Activated naive CD4-positive, alpha-beta T cell treated with anti-CD3 and anti-CD28 coated beads, Interleukin-2, amount 10 ng/mL, durations not matched to agents 7 days and 5 days (primary cell): ENCODE measurements at regions not wholly inside any gene's neighbourhood (a gene's known extent, or its start where the extent isn't known, plus 50 kb on each side); places are given as distances from the start of the nearest gene placed in this dataset.

Experiments
- CTCF ChIA-PET: fragments of 350-600 bp; sonication (Branson Sonifier 250); formaldehyde crosslinking; loops from one replicate; lab custom pipeline; 2021; ENCODE audit warnings: antibody characterized with exemption; lab: Charles Lee
- DNase-seq: peaks from one replicate; pipeline ENCODE4 v3.0.0-alpha.2; 2020
- H3K27ac Mint-ChIP-seq: one replicate; pipeline ENCODE4 v1.8.0; 2021; ENCODE audit warnings: mild to moderate bottlenecking, moderate library complexity, mixed read lengths
- H3K27me3 Mint-ChIP-seq: one replicate; pipeline ENCODE4 v1.8.0; 2021; ENCODE audit warnings: mild to moderate bottlenecking, mixed read lengths
- H3K36me3 Mint-ChIP-seq: one replicate; pipeline ENCODE4 v1.8.0; 2021; ENCODE audit warnings: mixed read lengths
- H3K4me1 Mint-ChIP-seq: one replicate; pipeline ENCODE4 v1.8.0; 2021; ENCODE audit warnings: mixed read lengths
- H3K4me3 Mint-ChIP-seq: one replicate; pipeline ENCODE4 v1.8.0; 2021; ENCODE audit warnings: mild to moderate bottlenecking, moderate library complexity, mixed read lengths
- H3K9me3 Mint-ChIP-seq: one replicate; pipeline ENCODE4 v1.8.0; 2021; ENCODE audit warnings: mixed read lengths

DNA sequence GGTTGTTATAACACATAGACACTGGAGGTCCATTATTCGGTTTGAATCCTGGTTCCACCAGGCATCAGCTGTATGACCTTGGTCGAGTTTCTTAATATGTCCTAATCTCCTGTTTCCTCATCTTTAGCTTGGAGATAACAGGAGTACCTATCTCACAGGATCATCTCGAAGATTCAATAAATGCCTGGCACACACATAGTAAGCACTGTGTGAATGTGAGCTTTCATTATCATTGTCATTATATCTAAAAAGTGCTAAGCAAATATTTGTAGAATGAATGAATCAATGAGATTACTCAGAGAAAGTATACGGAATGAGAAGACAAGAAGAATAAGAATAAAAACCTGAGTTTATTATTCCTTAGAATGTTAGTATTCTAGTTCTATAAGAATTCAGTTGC lies 227.4 kb upstream of the CFAP20DC start:
- Mint-ChIP-seq H3K27me3 (peaks cover 4% of the 10 kb centered on the region), H3K4me3 (no peak overlapping the region), H3K4me1 (no peaks in the 10 kb centered on the region), H3K9me3 (no peaks in the 10 kb centered on the region), H3K27ac (no peak overlapping the region), H3K36me3 (no peaks in the 10 kb centered on the region)
- CTCF ChIA-PET = no interaction called here
- DNase-seq = no peak

DNA sequence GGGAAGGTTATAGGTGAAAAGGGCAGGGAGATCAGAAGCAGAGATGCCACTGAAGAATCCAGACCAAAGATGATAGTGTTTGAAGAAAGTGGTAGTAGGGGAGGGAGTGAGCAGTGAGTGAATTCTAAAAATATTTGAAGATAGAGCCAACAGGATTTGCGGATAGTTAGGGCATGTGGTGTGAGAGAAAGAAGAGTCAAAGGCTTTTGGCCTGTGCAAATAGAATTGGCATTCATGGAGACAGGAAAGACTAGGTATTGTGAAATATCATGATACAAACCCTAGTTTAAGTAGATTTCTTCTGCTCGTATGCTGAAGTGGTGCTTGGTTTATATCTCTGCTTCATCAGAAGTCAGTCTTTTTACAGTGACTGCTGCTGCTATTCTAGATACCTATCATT lies 224.2 kb upstream of the CFAP20DC start:
- Mint-ChIP-seq H3K27me3 (peaks cover 4% of the 10 kb centered on the region), H3K27ac (no peak overlapping the region), H3K4me1 (no peaks in the 10 kb centered on the region), H3K36me3 (no peaks in the 10 kb centered on the region), H3K9me3 (no peaks in the 10 kb centered on the region), H3K4me3 (no peak overlapping the region)
- CTCF ChIA-PET = no interaction called here
- no peak for DNase-seq

DNA sequence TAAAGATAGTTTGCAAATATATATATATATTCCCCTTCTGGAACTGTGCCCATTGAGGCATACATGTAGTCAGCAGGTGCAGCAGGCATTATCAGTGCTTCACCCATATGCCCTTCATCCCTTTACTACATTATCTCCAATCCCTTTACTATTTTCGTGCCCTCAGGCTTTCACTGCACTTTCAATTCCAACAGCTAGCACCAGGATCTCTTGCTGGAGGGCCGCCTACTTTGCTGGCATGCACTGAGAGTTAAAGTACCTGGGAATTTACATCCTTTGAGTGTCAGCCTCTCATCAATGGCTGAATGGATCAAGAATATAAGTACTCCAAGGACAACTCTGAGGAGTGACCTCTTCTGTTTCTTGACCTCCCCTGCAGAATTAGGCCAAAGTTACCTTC lies 222.1 kb upstream of the CFAP20DC start:
- no peak overlapping the region for H3K27ac Mint-ChIP-seq
- DNase-seq = no peak
- no peaks in the 10 kb centered on the region for H3K9me3 Mint-ChIP-seq

DNA sequence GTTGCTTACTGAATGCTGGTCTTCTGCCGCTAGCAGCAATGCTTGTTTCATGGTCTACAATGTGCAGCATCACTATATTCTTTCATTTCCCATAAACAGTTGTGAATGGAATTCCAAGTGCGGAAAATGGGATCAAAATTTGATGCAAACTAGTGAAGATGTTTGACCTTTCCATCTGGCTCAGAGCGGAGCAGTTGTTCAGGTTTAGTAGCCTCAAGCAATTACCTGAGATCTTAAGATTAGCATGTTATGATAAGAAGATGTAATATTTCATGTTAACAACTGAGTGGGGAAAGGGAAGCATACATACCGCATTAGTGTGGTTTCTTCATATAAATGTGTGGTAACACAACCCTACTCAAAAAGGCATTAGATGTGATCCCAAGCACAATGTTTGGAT lies 221.1 kb upstream of the CFAP20DC start:
- Mint-ChIP-seq H3K27ac (no peak overlapping the region), H3K4me1 (no peaks in the 10 kb centered on the region), H3K4me3 (no peak overlapping the region), H3K9me3 (no peaks in the 10 kb centered on the region), H3K36me3 (no peaks in the 10 kb centered on the region), H3K27me3 (no peaks in the 10 kb centered on the region)
- DNase-seq = no peak
- CTCF ChIA-PET = no interaction called here

More for the DNA sequence above, 222.1 kb upstream of the CFAP20DC start:
- CTCF ChIA-PET = no interaction called here
- no peaks in the 10 kb centered on the region for H3K27me3 Mint-ChIP-seq
- H3K4me1 Mint-ChIP-seq = no peaks in the 10 kb centered on the region
- no peak overlapping the region for H3K4me3 Mint-ChIP-seq
- no peaks in the 10 kb centered on the region for H3K36me3 Mint-ChIP-seq

DNA sequence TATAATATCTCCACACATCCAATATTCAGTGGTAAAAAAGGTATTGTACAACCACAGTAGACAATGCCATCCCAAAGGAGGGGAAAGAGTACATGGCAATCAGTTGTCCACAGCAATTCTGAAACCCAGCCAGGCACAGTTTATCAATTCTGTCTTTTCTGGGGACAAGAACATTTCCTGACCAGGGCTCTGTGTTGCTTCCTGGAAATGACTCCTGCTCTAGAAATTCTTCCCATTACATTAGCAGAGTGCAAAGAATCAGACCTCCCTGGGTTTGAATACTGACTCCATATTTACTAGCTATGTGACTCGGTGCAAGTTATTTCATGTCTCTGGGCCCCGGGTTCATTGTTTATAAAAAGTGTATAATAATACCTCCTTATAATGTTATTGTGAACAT lies 220.4 kb upstream of the CFAP20DC start:
- no peaks in the 10 kb centered on the region for H3K36me3 Mint-ChIP-seq
- CTCF ChIA-PET = no interaction called here
- H3K4me1 Mint-ChIP-seq = no peaks in the 10 kb centered on the region
- no peaks in the 10 kb centered on the region for H3K9me3 Mint-ChIP-seq
- DNase-seq = no peak
- H3K4me3 Mint-ChIP-seq = no peak overlapping the region
- H3K27me3 Mint-ChIP-seq = no peaks in the 10 kb centered on the region
- no peak overlapping the region for H3K27ac Mint-ChIP-seq

DNA sequence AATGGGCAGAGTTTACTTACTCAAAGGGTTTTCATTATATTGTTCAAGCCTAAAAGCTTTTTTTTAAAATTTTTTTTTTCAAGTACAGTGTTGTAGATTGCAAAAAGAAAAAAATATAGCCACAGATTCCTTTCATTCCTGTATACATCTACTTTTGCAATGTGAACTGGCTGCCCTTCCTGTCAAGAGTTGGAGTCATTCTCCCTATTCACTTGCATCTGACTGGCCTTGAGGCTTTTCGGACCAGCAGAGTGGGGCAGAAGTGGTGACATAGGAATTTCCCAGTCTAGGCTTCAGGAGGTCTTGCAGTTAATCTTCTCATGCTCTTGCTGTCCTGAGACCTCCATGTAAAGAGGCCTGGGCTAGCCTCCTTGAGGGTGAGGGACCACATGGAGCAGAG lies 218.3 kb upstream of the CFAP20DC start:
- H3K27ac Mint-ChIP-seq = no peak overlapping the region
- DNase-seq = no peak
- H3K36me3 Mint-ChIP-seq = no peaks in the 10 kb centered on the region
- H3K9me3 Mint-ChIP-seq = peaks cover 4% of the 10 kb centered on the region
- no peak overlapping the region for H3K4me3 Mint-ChIP-seq
- CTCF ChIA-PET = interaction anchor here (0.7 kb wide), 1 partner anchor 628 kb away, joined by 3 read pairs; no protein-coding TSS in a partner anchor
- no peaks in the 10 kb centered on the region for H3K4me1 Mint-ChIP-seq
- H3K27me3 Mint-ChIP-seq = no peaks in the 10 kb centered on the region

DNA sequence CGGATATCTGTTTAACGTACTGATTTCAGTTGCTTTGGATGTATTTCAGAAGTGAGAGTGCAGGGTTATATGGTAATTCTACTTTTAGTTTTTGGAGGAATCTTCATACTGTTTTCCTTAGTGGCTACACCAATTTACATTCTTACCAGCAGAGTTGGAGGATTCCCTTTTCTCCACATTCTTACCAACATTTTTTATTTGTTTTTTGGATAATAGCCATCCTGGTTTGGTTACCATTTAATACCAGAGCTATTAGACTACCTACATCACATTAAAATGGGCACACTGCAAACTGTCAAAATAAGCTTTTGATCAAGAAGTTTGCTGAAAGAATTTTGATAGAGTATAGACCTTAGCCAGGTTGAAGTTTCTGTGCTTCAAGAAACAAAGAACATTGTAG lies 217.2 kb upstream of the CFAP20DC start:
- no peak overlapping the region for H3K27ac Mint-ChIP-seq
- no peak overlapping the region for H3K4me3 Mint-ChIP-seq
- no peak for DNase-seq
- H3K4me1 Mint-ChIP-seq = no peaks in the 10 kb centered on the region
- H3K27me3 Mint-ChIP-seq = no peaks in the 10 kb centered on the region
- peaks cover 4% of the 10 kb centered on the region for H3K9me3 Mint-ChIP-seq
- H3K36me3 Mint-ChIP-seq = no peaks in the 10 kb centered on the region
- CTCF ChIA-PET = no interaction called here

DNA sequence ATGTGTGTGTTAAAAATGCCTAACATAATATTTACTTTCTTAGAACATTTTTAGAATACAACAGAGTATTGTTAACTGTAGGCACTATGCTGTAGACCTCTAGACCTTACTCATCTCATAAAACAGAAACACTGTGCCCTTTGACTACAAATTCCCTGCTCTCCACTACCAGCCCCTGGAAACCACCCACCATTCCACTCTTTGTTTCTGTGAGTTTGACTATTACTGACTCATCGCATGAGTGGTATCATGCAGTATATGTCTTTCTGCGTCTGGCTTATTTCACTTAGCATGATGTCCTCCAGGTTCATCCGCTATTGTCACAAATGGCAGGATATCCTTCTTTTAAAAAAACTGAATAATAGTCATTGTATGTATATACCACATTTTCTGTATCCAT lies 216.7 kb upstream of the CFAP20DC start:
- CTCF ChIA-PET = no interaction called here
- H3K27ac Mint-ChIP-seq = no peak overlapping the region
- DNase-seq = no peak
- peaks cover 4% of the 10 kb centered on the region for H3K9me3 Mint-ChIP-seq
- H3K4me3 Mint-ChIP-seq = no peak overlapping the region
- no peaks in the 10 kb centered on the region for H3K27me3 Mint-ChIP-seq
- no peaks in the 10 kb centered on the region for H3K4me1 Mint-ChIP-seq
- no peaks in the 10 kb centered on the region for H3K36me3 Mint-ChIP-seq

DNA sequence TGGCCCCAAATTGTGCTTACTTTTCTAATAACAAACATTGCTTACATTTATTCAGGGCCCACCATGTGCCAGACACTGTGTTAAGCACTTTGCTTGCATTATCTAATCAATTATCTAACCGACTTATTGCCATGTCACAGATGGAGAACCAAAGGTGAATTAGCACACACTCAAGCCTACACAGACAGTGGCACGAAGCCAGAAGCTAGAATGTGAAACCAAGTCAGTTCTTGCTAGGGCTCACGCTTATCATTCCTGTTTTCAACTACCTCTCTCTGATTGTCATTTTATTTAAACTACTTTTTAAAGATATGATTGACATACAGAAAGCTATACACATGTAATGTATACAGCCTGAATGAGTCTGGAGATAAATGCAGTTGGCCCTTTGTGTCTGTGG lies 215.7 kb upstream of the CFAP20DC start:
- H3K9me3 Mint-ChIP-seq = peaks cover 4% of the 10 kb centered on the region
- CTCF ChIA-PET = no interaction called here

DNA sequence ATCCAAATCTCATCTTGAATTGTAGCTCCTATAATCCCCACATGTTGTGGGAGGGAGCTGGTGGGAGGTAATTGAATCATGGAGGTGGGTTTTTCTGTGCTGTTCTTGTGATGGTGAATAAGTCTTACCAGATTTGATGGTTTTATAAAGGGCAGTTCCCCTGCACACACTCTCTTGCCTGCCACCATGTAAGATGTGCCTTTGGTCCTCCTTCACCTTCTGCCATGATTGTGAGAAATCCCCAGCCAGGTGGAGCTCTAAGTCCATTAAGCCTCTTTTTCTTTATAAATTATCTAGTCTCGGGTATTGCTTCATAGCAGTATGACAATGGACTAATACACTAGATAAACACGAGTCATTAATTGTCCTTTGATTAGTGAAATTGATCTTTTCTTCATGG lies 214.5 kb upstream of the CFAP20DC start:
- CTCF ChIA-PET = no interaction called here

More for the DNA sequence above, 215.7 kb upstream of the CFAP20DC start:
- no peaks in the 10 kb centered on the region for H3K27me3 Mint-ChIP-seq
- H3K4me1 Mint-ChIP-seq = no peaks in the 10 kb centered on the region
- no peak overlapping the region for H3K4me3 Mint-ChIP-seq
- no peaks in the 10 kb centered on the region for H3K36me3 Mint-ChIP-seq
- H3K27ac Mint-ChIP-seq = no peak overlapping the region
- no peak for DNase-seq

DNA sequence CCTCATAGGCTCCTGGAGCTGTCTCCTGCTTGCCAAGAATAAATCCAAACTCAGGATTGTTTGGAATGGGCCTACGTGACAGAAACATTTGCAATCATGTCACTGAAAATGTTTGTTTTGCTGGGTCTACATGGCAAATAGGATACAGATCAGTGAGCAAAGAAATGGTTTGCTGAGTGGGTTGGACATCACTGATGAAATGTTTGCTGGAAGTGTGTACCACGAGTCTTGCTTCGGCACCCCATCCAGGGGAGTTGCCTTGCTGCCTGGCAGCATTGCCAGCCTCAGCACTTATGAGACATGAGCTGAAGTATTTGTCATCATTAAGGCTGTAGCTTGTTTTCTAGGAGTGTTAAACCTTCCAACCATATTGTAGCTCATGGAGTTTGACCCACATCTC lies 213.3 kb upstream of the CFAP20DC start:
- no peaks in the 10 kb centered on the region for H3K4me1 Mint-ChIP-seq
- DNase-seq = no peak
- CTCF ChIA-PET = no interaction called here

More for the DNA sequence above, 214.5 kb upstream of the CFAP20DC start:
- no peak for DNase-seq
- H3K9me3 Mint-ChIP-seq = peaks cover 4% of the 10 kb centered on the region
- no peak overlapping the region for H3K27ac Mint-ChIP-seq
- H3K4me1 Mint-ChIP-seq = no peaks in the 10 kb centered on the region
- H3K4me3 Mint-ChIP-seq = no peak overlapping the region
- no peaks in the 10 kb centered on the region for H3K27me3 Mint-ChIP-seq
- H3K36me3 Mint-ChIP-seq = no peaks in the 10 kb centered on the region

DNA sequence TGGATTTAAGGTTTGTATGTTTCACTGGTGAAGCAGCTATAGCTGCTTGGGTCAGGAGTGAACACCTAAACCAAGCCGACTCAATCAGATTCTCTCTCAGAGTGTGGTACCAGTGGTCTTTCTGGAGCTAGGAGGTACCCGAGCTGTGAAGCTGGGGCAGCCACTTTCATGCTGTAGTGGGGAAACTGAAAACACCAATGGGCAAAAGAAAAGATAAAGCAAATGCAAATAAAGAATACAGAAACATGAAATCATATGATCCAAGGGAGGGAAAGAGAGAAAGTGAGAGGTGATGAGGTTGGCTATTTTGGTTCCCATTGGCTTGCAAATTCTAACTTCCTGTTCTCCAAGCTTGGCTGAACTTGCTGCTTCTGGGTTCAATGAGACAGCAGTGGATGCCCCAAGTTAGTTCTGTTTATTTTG lies 212.3 kb upstream of the CFAP20DC start:
- Mint-ChIP-seq H3K4me1 (no peaks in the 10 kb centered on the region), H3K36me3 (no peaks in the 10 kb centered on the region), H3K27me3 (no peaks in the 10 kb centered on the region), H3K4me3 (no peak overlapping the region), H3K27ac (no peak overlapping the region), H3K9me3 (peaks cover 4% of the 10 kb centered on the region)
- CTCF ChIA-PET = no interaction called here
- no peak for DNase-seq

More for the DNA sequence above, 213.3 kb upstream of the CFAP20DC start:
- no peaks in the 10 kb centered on the region for H3K27me3 Mint-ChIP-seq
- H3K9me3 Mint-ChIP-seq = peaks cover 4% of the 10 kb centered on the region
- H3K36me3 Mint-ChIP-seq = no peaks in the 10 kb centered on the region
- no peak overlapping the region for H3K27ac Mint-ChIP-seq
- H3K4me3 Mint-ChIP-seq = no peak overlapping the region

DNA sequence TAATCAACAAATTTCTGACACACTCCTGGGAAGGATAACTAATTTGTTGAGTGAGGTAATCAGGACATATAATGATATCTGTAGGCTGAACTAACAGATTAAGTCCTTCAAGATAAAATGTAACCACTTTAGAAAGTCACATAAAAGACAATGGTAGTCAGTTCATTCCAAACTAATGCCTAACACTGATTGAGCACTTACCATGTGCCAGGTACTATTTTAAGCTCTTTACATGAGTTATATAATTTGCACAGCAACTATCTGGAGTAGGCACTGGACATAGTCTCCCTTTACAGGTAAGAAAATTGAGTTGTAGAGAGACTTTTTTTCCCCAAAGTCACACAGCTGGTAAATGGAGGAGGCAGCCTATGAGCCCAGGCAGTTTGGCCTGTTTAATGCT lies 211.2 kb upstream of the CFAP20DC start:
- H3K27ac Mint-ChIP-seq = no peak overlapping the region
- H3K4me1 Mint-ChIP-seq = no peaks in the 10 kb centered on the region

DNA sequence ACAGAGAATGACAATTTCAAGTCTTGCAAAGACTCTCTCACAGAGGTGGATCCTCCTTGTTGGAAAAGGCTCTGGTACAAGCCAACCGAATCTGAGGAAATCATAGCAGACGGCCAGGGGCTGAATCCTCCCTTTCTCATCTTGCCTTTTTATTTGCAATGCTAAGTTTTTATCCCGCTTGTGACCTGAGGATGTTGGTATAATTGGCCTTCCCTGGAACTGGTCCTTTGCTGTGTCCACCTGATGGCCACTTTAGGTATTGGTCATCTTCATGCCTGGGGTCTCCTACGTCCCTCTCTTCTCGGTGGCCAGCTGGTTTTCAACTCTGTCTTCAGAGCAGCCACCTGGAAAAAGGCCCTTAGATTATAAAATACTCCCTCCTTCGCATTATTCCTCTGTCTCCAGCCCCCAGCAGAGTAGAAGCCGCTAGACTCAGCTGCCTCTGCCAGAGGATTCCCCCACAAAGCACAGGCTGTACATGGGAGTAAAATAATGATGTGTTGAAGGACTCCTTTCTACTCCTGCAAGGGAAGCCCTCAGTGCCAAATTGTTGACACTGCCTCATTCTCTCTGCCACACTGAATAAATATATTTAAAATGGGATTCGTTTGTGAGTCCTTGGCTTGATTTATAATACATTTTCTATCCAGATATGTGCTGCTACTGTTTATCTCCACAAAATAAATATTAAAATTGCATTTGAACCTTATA lies 208.9 kb upstream of the CFAP20DC start:
- no peak overlapping the region for H3K27ac Mint-ChIP-seq
- no peak overlapping the region for H3K4me3 Mint-ChIP-seq
- no peaks in the 10 kb centered on the region for H3K27me3 Mint-ChIP-seq
- H3K9me3 Mint-ChIP-seq = no peaks in the 10 kb centered on the region
- CTCF ChIA-PET = no interaction called here
- DNase-seq = no peak
- H3K36me3 Mint-ChIP-seq = no peaks in the 10 kb centered on the region
- no peaks in the 10 kb centered on the region for H3K4me1 Mint-ChIP-seq

More for the DNA sequence above, 211.2 kb upstream of the CFAP20DC start:
- no peaks in the 10 kb centered on the region for H3K36me3 Mint-ChIP-seq
- no peak for DNase-seq
- CTCF ChIA-PET = no interaction called here
- no peaks in the 10 kb centered on the region for H3K27me3 Mint-ChIP-seq
- no peak overlapping the region for H3K4me3 Mint-ChIP-seq
- H3K9me3 Mint-ChIP-seq = peaks cover 4% of the 10 kb centered on the region

DNA sequence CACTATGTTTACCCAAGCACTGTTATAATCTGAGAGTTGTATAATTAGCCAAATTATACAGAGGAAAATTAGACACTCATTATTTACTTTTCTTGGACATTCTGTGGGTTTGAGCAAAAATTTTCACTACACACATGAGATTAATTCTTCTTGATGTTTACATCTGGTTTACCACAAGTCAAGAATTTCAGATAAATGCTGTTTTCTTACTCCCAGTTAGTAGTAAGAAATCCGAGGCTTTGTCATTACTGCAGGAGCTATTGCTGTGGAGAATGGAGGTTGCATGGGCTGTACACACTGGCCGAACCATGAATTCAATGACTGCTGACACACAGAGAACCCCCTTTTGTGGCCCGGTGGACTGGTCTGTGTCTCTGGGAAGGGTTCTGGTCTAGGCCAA lies 207.7 kb upstream of the CFAP20DC start:
- CTCF ChIA-PET = no interaction called here
- H3K9me3 Mint-ChIP-seq = no peaks in the 10 kb centered on the region

More for the DNA sequence above, 207.7 kb upstream of the CFAP20DC start:
- no peaks in the 10 kb centered on the region for H3K27me3 Mint-ChIP-seq
- H3K27ac Mint-ChIP-seq = no peak overlapping the region
- no peak overlapping the region for H3K4me3 Mint-ChIP-seq
- DNase-seq = no peak
- no peaks in the 10 kb centered on the region for H3K36me3 Mint-ChIP-seq
- H3K4me1 Mint-ChIP-seq = no peaks in the 10 kb centered on the region
